ENCODE measurements at regions not wholly inside any gene's neighbourhood (a gene's known extent, or its start where the extent isn't known, plus 50 kb on each side); places are given as distances from the start of the nearest gene placed in this dataset.

DNA sequence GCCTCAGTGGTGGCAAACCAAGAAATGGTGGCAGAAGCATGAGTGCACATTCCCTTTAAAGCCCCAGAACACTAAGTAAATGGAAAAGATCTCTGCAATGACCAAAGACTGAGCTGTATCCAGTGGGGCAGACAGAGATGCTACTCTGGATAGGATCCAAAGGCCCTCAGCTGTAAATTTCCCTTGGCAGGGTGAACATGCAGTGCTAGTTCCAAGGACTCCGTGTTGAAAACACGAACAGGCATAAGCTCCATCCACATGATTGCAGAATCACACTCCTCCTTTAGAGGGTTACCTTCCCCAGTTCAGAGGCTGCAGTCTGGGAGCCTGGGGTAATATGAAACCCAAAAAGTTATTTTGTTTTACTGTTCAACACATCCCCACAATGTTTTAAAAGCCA, 98.6 kb upstream of the KLF7 start:
- Histone ChIP-seq H3K4me3 (no peak overlapping the region), H3K27ac (ENCODE audit: control insufficient read depth, insufficient read depth) (no peak overlapping the region), H3K4me1 (ENCODE audit: control insufficient read depth, insufficient read depth, low read length) (no peaks in the 10 kb centered on the region), H3K36me3 (ENCODE audit: control insufficient read depth in 2 of 2, insufficient read depth in 2 of 2, low read length in 1 of 2) (no peaks in the 10 kb centered on the region), H3K9me3 (replicated peaks; ENCODE audit: control insufficient read depth, insufficient read depth, low read length) (no peaks in the 10 kb centered on the region), H3K4me2 (ENCODE audit: control insufficient read depth, insufficient read depth) (no peak overlapping the region), H2AFZ (ENCODE audit: control insufficient read depth, low read depth, low read length) (no peak overlapping the region), H3K79me2 (ENCODE audit: control insufficient read depth, insufficient read depth, low read length) (no peaks in the 10 kb centered on the region), H4K20me1 (ENCODE audit: control insufficient read depth, insufficient read depth) (no peaks in the 10 kb centered on the region), H3K27me3 (replicated peaks in 1 of 2; ENCODE audit: control insufficient read depth in 2 of 2, insufficient read depth in 2 of 2, low read length in 1 of 2) (no peaks in the 10 kb centered on the region), H3K9ac (ENCODE audit: control insufficient read depth, insufficient read depth, low read length) (no peak overlapping the region)
- FAIRE-seq (no peak), DNase-seq (ENCODE audit: low read depth, low spot score) (no peak), ATAC-seq (no peak)
- TF ChIP-seq, protein P1, sequence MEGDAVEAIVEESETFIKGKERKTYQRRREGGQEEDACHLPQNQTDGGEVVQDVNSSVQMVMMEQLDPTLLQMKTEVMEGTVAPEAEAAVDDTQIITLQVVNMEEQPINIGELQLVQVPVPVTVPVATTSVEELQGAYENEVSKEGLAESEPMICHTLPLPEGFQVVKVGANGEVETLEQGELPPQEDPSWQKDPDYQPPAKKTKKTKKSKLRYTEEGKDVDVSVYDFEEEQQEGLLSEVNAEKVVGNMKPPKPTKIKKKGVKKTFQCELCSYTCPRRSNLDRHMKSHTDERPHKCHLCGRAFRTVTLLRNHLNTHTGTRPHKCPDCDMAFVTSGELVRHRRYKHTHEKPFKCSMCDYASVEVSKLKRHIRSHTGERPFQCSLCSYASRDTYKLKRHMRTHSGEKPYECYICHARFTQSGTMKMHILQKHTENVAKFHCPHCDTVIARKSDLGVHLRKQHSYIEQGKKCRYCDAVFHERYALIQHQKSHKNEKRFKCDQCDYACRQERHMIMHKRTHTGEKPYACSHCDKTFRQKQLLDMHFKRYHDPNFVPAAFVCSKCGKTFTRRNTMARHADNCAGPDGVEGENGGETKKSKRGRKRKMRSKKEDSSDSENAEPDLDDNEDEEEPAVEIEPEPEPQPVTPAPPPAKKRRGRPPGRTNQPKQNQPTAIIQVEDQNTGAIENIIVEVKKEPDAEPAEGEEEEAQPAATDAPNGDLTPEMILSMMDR (IDR thresholded peaks at IDR 0.05 in 2 of 3, conservative IDR thresholded peaks at IDR 0.05 in 1 of 3; ENCODE audit: control insufficient read depth in 2 of 3, extremely low read depth in 1 of 3, insufficient read depth in 1 of 3, low read depth in 3 of 3, low read length in 3 of 3) = no peak
- TF ChIP-seq PKNOX1 (IDR thresholded peaks at IDR 0.05) (no peak), ATF7 (IDR thresholded peaks at IDR 0.05; ENCODE audit: low read depth) (no peak), SMAD5 (IDR thresholded peaks at IDR 0.05; ENCODE audit: low read depth) (no peak), NFYB (IDR thresholded peaks at IDR 0.05; ENCODE audit: insufficient read depth, low read depth, low read length) (no peak), ATF2 (IDR thresholded peaks at IDR 0.05; ENCODE audit: low read length) (no peak), JUNB (IDR thresholded peaks at IDR 0.05) (no peak), RCOR1 (conservative IDR thresholded peaks at IDR 0.05; ENCODE audit: low read depth, low read length) (no peak), BCL11A (IDR thresholded peaks at IDR 0.05; ENCODE audit: low read depth, low read length) (no peak)
- intact Hi-C loops (cut with micrococcal nuclease; ENCODE audit: unreplicated experiment) (no loop called here), in situ Hi-C loops (cut with MboI) (no loop called here)
- ChIA-PET POLR2A (interaction anchor here (1.6 kb wide), 1 partner anchor 59 kb away, joined by 3 read pairs; no protein-coding TSS in a partner anchor), SMC1A (ENCODE audit: uncharacterized antibody, unreplicated experiment) (interaction anchor here (1.5 to 2.4 kb wide), 2 partner anchors 19 to 121 kb away, joined by 3 to 11 read pairs; no protein-coding TSS in a partner anchor), RAD21 (ENCODE audit: unreplicated experiment) (no interaction called here), CTCF (no interaction called here)
- 75% methylated on average over 2 of the region's 2 CpGs for WGBS (ENCODE audit: insufficient coverage, insufficient replicate concordance, low lambda C conversion rate, missing lambda C conversion rate)
- no TSS peak for BruUV-seq (replicated peaks)

All from GM12878 (cell line).